WI38 (cell line): ENCODE measurements at regions not wholly inside any gene's neighbourhood (a gene's known extent, or its start where the extent isn't known, plus 50 kb on each side); places are given as distances from the start of the nearest gene placed in this dataset.

Experiments used
- H3K4me3 ChIP-seq: 2 replicates; pipeline ENCODE4 v1.5.1; 2011; ENCODE audit warnings: low read depth, mild to moderate bottlenecking, control low read depth, low read length
- TF ChIP-seq, protein P1 (sequence below): IDR thresholded peaks from 2 replicates; pipeline ENCODE4 v1.5.1; 2012; ENCODE audit warnings: low read depth, mild to moderate bottlenecking, control low read depth, low read length

DNA sequence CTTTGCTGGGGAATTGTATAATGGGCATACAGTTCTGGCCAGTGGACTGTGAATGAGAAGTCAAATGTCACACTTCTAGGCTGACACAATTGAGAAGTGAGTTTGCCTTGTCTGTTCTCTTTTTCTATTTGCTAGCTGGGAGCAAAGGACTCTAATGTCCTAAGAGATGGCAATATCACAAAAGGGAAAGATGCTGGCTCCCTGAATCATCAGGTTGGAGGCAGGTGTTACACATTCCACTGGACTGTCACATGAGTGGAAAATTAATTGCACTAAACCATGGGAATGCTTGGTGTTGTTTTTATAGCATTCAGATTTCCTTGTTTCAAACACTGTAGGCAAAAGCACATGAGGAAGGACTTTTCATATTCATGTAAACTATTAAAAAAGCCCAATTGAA, 388.3 kb downstream of the ADAM29 start:
- TF ChIP-seq, protein P1, sequence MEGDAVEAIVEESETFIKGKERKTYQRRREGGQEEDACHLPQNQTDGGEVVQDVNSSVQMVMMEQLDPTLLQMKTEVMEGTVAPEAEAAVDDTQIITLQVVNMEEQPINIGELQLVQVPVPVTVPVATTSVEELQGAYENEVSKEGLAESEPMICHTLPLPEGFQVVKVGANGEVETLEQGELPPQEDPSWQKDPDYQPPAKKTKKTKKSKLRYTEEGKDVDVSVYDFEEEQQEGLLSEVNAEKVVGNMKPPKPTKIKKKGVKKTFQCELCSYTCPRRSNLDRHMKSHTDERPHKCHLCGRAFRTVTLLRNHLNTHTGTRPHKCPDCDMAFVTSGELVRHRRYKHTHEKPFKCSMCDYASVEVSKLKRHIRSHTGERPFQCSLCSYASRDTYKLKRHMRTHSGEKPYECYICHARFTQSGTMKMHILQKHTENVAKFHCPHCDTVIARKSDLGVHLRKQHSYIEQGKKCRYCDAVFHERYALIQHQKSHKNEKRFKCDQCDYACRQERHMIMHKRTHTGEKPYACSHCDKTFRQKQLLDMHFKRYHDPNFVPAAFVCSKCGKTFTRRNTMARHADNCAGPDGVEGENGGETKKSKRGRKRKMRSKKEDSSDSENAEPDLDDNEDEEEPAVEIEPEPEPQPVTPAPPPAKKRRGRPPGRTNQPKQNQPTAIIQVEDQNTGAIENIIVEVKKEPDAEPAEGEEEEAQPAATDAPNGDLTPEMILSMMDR: no peak
- H3K4me3 ChIP-seq: no peak overlapping the region

GRCh38 chr4:175307326-175307725, 389.2 kb downstream of the ADAM29 start:
- TF ChIP-seq, protein P1: no peak
- no peak overlapping the region for H3K4me3 ChIP-seq

- TF ChIP-seq, protein P1: no peak
- no peak overlapping the region for H3K4me3 ChIP-seq
Measured at GRCh38 chr4:175308236-175308635, 390.1 kb downstream of the ADAM29 start.

GRCh38 chr4:175309041-175309440, 390.9 kb downstream of the ADAM29 start:
- TF ChIP-seq, protein P1: no peak
- H3K4me3 ChIP-seq: no peak overlapping the region

- TF ChIP-seq, protein P1: no peak
- no peak overlapping the region for H3K4me3 ChIP-seq
Measured at GRCh38 chr4:175325230-175325629, 407.1 kb downstream of the ADAM29 start.

GRCh38 chr4:175326796-175327195, 408.6 kb downstream of the ADAM29 start:
- TF ChIP-seq, protein P1: no peak
- no peak overlapping the region for H3K4me3 ChIP-seq

DNA sequence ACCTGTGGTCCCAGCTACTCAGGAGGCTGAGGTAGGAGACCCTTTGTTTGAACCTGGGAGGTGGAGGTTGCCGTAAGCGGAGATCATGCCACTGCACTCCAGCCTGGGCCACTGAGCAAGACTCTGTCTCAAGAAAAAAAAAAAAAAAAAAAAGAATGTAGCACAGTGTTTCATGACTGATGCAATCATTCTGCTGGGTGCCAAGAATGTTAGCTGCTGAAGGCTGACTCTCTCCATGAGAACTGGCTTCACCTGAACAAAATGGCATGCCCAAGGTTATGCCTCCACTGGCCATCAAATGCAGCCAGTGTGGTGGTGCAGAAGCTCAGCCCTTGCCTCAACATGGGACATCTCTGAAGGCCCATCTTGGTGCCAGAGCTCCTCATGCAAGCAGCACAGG, 412.1 kb downstream of the ADAM29 start:
- no peak overlapping the region for H3K4me3 ChIP-seq

More for the DNA sequence above, 412.1 kb downstream of the ADAM29 start:
- TF ChIP-seq, protein P1: no peak
